SW 1271 (cell line): ENCODE measurements at regions not wholly inside any gene's neighbourhood (a gene's known extent, or its start where the extent isn't known, plus 50 kb on each side); places are given as distances from the start of the nearest gene placed in this dataset.

Source experiments
- DNase-seq, 2 experiments: peaks; one replicate each; lab custom pipeline; 2025; lab: John Stamatoyannopoulos, UW

DNA sequence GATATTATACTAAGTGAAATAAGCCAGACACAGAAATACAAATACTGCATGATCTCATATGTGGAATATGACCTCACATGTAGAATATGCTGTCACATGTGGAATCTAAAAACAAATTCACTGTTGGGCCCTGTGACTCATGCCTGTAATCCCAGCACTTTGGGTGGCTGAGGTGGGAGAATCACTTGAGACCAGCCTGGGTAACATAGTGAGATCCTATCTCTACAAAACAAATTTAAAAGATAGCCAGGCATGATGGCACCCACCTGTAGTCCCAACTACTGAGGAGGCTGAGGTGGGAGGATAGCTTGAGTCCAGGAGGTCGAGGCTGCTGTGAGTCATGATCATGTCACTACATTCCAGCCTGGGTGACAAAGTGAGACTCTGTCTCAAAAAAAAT, 160.3 kb downstream of the PTEN start:
- no peak for DNase-seq

DNA sequence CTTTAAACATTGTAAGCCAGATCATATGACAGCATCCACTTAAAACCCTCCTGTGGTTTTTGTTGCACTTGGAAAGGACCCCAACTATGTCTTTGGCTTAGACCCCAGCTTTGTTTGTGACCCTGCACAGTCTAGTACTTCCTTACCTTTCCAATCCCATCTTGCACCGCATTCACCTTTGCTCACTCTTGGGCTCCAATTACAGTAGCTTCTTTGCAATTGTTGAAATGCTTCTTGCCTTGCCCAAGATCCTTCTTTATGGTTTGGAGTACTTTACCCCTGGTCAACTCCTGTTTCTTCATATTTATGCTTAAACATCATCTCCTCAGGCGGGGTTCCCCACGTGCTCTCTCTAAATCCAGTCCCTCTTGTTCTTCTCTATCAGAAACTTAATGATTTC, 162.6 kb downstream of the PTEN start:
- no peak for DNase-seq

DNA sequence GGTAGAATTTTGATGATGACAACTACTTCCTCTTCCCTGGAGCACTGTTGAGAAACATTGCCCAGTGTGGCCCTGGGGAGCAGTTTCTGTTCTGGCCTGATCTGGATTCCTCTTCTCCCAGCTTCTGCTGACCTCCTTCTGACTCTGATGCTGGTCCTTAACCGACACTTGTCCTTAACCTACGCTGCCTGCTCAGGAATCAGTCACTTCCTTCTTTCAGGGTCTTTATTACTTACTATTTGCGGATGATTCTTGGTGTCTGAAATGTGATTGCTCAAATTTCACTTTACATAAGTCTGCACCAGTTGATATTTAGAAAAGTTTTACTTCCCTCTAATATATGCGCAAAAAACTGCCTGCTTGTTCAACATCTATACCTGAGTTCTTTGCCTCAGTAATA, 164.1 kb downstream of the PTEN start:
- no peak for DNase-seq

DNA sequence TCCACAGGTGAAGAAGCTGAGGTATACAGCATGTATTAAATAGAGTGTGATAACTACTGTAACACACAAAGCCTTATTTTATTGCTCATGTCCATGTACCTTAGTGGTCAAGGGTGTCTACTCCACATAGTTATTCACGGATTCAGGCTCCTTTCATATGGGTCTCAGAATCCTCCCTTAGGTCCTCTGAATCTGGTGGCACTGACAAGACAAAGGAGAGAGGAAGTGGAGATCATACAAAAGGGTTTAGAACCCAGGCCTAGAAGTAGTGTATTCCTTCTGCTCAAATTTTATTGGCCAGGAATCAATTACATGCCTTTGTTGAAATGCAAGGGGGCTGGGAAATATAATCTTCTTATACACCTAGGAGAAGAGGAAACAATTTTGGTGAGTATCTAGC, 164.6 kb downstream of the PTEN start:
- DNase-seq = no peak

DNA sequence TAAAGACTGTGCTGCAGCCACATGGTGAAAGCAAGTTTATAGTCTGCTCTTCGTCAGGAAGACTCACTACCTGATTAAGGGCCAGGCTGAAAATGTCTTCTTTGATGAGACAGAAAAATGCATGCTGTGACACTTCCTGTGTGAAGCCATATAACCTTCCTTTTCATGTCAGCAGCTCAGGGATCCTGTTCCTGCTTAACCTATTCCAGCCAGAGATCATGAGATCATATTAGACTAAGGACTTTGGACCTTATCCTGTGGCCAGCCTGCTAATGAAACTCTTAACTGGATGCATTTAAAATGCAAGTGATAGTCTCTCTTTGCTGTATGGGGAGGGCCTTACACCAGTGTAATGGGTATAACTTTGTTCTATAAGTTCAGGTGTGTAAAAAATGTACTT, 165.2 kb downstream of the PTEN start:
- DNase-seq = no peak

DNA sequence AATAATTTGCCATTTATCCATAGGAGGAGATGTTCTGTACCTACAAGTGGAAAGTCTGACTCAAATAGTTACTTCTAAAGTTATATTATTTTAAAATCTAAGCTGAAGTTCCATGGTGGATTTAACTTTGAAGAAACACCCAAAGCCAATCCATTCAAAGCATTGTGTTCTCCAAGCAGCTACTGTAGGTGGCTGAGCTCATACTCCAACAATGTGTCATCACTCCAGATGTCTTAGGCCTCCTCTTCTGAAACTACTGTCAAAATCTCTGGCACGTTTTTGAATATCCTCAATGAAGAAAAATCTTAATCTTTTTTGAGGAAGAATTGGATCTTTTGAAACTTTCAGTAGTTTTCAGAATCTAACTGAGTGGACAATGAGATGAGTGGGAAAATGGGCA, 169.1 kb downstream of the PTEN start:
- no peak for DNase-seq

DNA sequence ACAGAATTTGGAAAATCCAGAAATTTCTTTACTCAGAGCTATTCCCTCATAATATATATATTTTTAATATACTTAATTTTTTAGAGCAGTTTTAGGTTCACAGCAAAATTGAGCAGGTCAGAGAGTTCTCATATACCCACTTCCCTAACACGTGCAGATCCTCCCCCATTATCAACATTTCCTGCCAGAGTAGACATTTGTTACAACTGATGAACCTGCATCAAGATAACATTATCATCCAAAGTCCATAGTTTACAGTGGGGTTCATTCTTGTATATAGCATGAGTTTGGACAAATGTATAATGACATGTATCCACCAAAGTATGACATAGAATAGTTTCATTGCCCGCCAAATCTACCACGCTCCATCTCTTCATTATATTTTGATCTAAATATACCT, 170.0 kb downstream of the PTEN start:
- DNase-seq = no peak

DNA sequence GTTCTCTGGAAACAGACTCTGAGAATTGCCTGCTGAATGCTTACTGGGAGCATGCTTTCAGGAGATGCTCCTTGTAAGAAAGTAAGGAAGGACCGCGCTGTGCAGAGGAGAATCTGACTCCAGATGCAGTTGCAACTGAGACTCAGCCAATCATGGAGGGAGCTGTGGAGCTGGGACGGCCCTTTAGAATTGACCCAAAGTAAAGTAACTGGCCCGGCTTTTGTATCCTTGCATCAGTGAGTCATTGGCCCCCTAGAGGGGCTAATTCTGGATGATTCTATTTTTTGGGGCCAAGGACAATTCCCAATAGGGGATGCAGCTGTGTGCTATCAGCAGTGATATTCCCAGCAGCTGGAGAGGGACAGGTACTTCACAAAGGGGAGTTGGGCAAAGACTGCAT, 170.4 kb downstream of the PTEN start:
- DNase-seq = no peak

DNA sequence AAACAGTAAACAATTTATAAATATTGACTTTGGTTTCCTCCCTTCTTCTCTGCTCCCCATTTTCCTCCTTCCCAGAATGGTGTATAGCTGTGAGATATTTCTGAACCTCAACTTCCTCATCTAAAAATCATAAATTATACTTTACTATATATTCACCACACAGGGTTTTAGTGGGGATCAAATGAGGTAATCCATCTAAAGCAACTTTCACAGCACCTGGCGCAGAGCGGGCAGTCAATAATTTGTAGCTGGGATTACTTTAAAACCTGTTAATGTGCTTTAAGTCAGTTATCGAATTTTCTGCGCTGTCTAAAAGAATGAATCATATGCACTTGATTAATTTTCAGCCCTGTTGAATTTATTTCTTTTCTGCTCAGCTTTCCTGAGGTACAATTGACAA, 172.7 kb downstream of the PTEN start:
- DNase-seq = no peak

DNA sequence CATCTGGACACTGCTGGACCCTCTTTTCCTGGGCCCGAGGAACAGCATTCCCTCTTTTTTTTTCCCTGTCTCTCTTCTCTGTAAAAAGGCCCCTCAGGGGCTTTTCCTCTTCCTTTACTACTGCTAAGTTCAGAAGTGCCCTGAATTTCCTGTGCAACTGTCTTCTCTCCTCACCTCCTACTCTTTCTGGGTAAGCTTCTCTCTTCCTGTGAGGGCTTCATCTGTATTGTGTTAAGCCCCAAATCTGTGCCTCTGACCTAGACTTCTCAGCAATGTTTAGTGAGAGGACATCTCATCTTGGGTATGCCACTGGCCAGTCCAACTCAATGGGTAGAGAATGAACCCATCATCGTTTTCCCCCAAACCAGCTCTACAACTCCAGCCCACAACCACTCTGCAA, 174.2 kb downstream of the PTEN start:
- DNase-seq = no peak

DNA sequence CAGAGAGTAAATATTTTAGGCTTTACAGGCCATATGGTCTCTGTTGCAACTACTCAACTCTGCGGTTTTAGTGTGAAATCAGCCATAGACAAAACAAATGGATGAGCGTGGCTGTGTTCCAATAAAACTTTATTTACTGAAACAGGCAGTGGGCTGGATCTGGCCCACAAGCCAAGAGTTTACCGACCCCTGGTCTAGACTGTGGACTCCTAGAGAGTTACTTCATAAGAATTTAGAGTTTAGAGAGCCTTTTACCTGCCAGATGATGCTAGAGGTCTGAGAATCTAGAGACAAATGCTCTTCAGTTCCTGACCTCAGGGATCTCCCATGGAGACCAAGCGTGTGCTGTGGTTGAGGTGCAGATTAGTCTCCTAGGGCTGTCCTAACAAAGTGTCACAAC, 174.8 kb downstream of the PTEN start:
- no peak for DNase-seq

DNA sequence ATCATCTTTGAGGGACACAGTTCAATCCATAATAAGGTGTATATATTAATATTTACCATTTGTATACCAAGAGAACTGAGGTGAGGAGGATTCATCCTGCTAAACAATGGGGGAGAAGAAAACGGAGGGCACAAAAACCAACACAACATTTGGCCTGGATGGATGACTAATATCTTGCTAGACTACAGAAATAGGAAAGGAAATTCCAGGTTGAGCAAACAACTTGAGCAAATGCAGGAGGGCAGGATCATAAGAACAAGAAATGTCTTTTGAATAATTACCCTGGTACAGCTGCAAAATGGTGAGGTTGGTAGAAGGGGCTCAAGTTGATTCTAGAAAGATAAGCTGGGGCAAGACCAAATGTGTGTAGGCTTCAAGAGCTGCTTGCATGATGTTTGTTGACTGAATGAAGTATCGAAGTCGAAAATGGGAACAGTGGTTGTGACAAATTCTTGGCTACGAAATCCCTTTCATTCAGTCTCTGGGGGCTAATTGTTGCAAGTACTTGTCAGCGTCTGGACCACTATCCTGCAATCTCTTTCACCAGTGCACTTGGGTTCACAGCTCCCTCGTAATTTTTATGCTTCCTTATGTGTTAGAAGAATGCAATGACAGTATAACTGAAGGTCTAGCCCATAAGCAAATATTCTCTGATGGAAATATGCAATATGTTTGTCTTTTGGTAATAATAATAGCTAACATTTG, 176.2 kb downstream of the PTEN start:
- no peak for DNase-seq

DNA sequence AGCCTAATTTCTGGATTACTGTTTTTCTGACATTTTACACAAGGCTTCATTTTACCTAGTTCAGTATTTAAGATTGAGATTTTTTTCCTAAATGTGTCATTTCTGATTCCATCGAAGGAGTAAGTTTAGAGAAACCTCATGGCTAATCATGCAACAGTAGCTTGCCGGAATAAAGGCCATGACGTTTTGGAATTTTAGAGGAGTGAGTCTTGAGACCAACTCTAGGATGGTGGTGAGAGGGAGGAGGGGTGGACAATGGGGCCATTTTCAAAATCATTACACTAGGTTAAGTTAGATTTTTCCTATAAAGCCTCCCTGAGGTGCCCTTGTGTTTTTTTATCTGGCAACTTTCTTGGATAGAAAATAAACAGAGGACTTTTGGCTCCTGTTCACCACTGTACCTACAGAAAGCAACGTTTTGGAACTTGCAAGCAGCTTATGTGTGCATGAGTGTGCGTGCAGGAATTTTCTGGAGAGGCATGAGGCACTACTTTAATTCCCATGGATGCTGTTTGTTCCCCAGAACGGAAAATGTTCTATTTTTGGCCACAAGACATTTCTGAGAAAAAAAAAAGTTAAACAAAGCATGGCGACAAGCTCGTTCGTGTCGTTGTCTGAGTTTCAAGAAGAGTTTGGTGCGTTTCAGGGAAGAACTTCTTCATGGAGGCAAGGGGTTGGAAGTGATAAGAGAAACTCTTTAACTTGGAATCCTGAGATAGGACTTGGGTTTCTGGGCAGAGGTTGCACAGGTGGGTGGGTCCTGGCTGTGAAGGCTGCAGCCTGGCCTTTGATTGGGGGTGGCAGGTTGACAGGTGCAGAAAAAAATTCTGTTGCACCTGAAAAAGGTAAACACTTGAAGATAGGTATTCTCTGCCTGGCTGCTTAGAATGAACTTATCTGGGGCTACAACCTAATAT, 178.1 kb downstream of the PTEN start:
- no peak for DNase-seq

DNA sequence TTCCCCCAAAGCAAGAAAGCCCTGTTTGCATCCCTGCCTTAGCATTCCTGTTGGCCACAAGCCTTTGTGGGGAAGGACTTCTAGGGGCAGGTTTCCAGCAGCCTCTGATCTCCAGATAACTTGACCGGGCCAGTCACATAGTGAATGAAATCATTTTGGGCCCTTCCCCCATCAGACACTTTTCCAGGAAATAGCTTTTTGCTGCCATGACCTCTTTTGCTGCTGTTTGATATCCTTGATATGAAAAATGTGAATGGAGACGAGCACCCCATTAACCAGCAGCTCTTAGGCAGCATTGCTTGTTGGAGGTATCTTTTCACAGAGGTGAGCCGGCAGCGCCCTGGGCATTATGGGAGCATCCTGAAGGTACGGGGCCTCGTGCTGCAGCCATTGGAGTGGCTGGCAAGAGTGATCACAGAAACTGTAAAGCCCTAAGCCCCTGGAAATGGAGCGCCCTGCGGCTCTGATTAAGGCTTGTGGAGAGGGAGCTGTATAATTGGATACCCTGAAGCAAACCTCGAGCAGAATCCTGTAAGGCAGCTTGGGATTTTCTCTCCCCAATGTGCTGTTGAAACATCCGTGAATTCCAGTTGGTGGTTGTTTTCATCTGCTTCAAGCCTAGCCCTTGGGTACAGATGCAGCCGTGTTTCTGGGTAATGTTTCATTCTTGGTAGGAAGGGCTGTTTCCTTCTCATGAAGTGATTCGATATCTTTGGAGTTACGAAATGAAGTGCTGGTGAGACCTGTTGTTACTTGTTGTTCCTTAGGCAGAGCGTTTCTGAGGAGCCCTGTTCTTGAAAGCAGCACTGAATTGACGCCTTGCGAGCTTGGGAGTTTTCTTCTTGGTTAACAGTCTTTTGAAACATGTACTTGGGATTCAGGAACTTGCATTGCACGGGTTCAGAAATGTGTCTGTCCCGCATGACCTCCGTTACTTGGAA, 179.0 kb downstream of the PTEN start:
- DNase-seq = no peak

DNA sequence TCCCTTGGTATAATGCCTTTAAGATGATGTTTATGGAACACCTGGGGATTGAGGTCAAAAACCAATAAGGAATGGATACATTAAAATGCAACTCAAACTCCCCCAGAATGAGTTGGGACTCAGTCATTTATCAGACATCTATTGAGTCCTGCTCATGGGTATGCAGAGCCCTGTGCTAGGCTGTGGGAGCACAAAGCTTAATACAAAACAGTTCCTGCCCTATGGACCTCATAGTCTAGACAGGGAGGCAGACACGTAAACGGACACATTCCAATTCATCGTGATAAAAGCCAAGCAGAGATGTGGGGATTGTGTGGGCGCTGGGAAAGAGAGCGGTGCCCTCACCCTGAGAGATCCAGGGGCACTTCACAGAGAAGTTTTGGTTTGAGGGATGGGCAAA, 181.7 kb downstream of the PTEN start:
- no peak for DNase-seq

DNA sequence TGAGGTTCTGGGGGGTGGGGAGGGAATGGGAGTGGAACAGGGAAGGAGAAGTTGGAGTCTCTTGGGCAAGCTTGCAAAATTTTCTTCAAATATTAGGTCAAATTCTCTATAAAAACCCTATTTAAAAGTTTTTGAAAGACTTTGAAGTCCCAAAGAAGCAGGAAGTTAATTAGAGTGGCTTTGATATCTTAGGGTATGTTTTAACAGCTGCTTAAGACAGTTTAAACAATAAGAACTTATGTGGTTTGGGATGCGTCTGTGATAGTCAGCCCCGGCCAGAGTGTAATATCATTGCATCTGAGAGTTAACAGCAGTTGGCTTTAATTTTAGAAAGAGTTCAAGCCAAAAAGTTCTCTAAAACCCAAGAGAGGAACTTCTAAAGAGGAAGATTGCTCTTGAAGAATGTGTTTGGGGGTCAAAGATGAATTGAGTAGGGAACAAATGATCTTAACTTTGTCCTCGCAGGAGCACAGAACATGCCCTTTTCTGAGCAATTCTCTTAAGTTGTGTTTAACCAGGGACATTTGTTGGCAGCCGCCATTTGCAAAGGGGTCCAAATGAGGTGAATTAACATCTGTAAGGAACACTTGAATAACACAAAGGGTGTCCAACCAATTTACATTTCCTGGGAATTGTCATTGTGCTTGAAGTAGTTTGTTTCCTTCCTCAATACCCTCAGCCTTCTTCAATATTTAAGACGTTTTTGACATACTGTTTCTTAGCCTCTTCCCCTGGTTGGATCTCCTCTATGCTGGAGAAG, 182.4 kb downstream of the PTEN start:
- DNase-seq = no peak

DNA sequence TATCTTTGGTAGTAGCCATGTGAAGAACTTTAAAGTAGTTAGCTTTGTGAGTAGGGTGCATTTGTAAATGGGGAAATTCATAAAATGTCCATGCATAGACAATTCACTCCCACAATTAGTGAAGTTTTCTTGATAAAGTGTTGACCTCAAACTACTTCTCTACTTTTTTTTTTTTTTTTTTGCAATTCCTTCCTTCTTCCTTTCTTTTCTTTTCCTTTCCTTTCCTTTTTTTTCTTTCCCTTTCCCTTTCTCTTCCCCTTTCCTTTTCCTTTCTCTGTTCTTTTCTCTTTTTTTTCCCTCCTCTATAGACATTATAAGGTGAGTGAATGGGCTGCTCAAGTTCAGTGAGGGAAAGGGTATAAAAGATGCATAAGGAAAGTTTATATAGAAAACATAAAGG, 184.2 kb downstream of the PTEN start:
- DNase-seq = no peak

DNA sequence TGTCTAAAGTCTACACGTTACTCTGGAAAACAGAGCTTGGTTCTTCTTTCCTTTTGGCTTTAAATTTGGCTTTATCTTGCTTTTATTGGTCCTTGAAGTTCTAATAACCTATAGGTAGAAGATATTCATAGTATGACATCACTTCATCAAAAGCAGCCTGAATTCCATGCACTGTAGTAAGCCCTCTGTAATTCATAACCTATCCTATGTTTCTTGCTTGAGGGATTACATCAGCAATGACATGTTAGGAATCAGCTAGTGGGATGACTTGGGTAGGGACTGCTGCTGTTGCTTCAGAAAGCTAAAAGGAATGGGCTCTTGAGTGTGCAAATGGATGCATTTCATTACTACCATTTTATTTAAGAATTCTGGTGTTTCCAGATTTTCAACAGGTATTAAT, 184.9 kb downstream of the PTEN start:
- no peak for DNase-seq

DNA sequence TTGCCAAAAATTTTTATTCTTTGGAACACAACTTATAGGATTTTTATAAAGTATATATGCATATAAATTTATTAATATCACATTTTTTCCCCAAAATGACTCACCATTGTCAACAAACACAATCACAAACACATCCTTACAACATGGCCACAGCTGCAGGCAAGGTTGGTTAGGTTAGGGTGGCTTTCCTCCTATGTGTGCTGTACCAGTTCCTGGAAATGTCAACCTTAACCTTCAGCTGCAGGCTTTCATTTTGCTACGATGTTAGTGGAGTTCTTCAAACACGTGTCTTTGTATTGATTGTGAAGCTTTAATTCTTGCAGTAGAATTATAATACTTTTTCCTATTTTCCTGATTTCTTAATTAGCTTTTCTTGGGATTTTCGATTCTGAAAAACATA, 185.8 kb downstream of the PTEN start:
- no peak for DNase-seq

DNA sequence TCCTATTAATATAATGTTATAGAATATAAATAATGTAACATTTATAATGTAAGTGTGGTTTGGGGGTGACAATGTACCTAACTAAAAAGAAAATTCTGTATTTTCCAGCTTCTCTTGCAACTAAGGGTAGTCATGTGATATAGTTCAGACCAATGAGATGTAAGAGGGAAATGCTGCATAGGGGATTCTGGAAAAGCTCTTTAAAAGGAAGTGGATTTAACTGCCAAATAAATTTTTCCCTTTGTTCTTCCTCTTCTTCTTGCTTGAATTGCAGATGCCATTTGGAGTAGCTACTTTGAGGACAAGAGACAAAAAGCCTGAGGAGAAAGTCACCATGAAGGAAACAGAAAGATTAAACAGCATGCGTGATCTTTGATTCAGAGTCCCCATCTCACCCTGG, 194.3 kb downstream of the PTEN start:
- no peak for DNase-seq

DNA sequence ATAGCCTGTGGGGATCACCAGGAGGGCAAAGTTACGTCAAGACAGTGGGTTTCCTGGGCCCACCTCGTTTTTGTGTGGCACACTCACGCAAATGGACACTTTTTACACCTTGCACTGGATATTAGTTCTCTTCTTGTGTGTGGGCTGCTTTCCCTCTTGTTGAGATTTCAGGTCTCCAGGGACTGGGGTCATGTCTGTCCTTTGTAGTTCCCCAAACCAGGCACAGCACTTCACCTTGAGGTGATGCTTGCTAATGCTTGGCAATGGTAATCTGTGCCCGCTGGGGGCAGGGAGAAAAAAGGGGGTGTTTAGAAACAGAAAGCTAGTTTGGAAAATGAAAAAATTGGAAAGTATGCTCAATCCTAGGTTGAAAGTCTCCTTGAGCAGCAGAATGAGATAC, 195.3 kb downstream of the PTEN start:
- DNase-seq = no peak

DNA sequence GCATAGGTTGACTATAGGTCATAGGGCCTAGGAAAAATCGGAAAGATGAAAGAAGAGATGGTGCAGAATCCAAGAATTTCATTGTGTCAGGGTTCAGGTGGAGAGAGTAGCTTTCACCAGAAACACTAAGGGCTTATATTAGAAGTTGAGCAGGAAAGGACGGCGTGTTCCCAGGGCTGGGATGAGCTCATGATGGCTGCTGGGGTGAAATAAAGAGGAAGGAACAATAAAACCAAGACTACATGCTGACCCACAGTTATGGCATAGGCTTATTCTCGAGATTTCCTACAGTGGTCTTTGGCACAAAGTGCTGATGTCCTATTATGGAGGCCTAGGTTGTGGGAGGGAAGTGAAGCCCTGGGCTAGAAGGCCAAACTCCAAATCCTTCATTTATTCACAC, 195.8 kb downstream of the PTEN start:
- DNase-seq = no peak
